ENCODE measurements at regions not wholly inside any gene's neighbourhood (a gene's known extent, or its start where the extent isn't known, plus 50 kb on each side); places are given as distances from the start of the nearest gene placed in this dataset.

- no peak for TF ChIP-seq CTCF (IDR thresholded peaks at IDR 0.05)
- no peak for TF ChIP-seq ZFX (IDR thresholded peaks at IDR 0.05; ENCODE audit: borderline replicate concordance)
These were observed 268.9 kb downstream of the ETNK1 start for GRCh38 chr12:22893878-22894277.

Measured in 22Rv1 (cell line).